GM12865 (cell line): ENCODE measurements at regions not wholly inside any gene's neighbourhood (a gene's known extent, or its start where the extent isn't known, plus 50 kb on each side); places are given as distances from the start of the nearest gene placed in this dataset.

Experiments used
- DNase-seq: peaks from one replicate; pipeline ENCODE4 v3.0.0; 2010; ENCODE audit warnings: low read depth
- H3K4me3 ChIP-seq: 2 replicates; pipeline ENCODE4 v1.5.1; 2011; ENCODE audit warnings: mild to moderate bottlenecking, low read depth, low read length, control low read depth
- CTCF ChIP-seq: IDR thresholded peaks from 2 replicates; pipeline ENCODE4 v1.5.1; 2011; ENCODE audit warnings: low read length, control low read depth, low read depth, inconsistent platforms; ENCODE audit not compliant: insufficient read depth; ENCODE audit errors: missing control alignments

- TF ChIP-seq CTCF = no peak
- H3K4me3 ChIP-seq = no peak overlapping the region
- DNase-seq = no peak
These were observed 152.9 kb upstream of the NDN start for GRCh38 chr15:23839893-23840474.

GRCh38 chr15:23846218-23846617 lies 159.1 kb upstream of the NDN start:
- H3K4me3 ChIP-seq = no peak overlapping the region
- TF ChIP-seq CTCF = no peak
- no peak for DNase-seq

- H3K4me3 ChIP-seq = no peak overlapping the region
- no peak for DNase-seq
- TF ChIP-seq CTCF = no peak
These were observed 163.6 kb upstream of the NDN start for GRCh38 chr15:23850666-23851065.

- no peak for TF ChIP-seq CTCF
- no peak for DNase-seq
- H3K4me3 ChIP-seq = no peak overlapping the region
These were observed 164.8 kb upstream of the NDN start for GRCh38 chr15:23851921-23852320.

GRCh38 chr15:23853286-23853685 lies 166.2 kb upstream of the NDN start:
- no peak for DNase-seq
- no peak overlapping the region for H3K4me3 ChIP-seq
- no peak for TF ChIP-seq CTCF

GRCh38 chr15:23854203-23854911 lies 167.3 kb upstream of the NDN start:
- no peak for TF ChIP-seq CTCF
- DNase-seq = no peak
- no peak overlapping the region for H3K4me3 ChIP-seq
